Neural crest cell (in vitro differentiated cells): ENCODE measurements at regions not wholly inside any gene's neighbourhood (a gene's known extent, or its start where the extent isn't known, plus 50 kb on each side); places are given as distances from the start of the nearest gene placed in this dataset.
"Not testable (repeated sequence)": the region's sequence is repeated elsewhere in the genome, so short reads cannot be mapped to it uniquely, and the experiment has no call there.

Source experiments
- DNase-seq: peaks from one replicate; pipeline ENCODE4 v3.0.0; 2021; ENCODE audit warnings: low read depth, mixed read lengths, low spot score
- H3K27ac Mint-ChIP-seq: one replicate; pipeline ENCODE4 v1.8.0; 2021; ENCODE audit warnings: mild to moderate bottlenecking, mixed read lengths; ENCODE audit not compliant: unreplicated experiment
- H3K27me3 Mint-ChIP-seq: 2 replicates; pipeline ENCODE4 v1.8.0; 2021; ENCODE audit warnings: low read depth, mild to moderate bottlenecking, mixed read lengths
- H3K36me3 Mint-ChIP-seq: 2 replicates; pipeline ENCODE4 v1.8.0; 2021; ENCODE audit warnings: low read depth, mild to moderate bottlenecking, mixed read lengths
- H3K4me1 Mint-ChIP-seq: 2 replicates; pipeline ENCODE4 v1.8.0; 2021; ENCODE audit warnings: mixed read lengths
- H3K4me3 Mint-ChIP-seq: one replicate; pipeline ENCODE4 v1.8.0; 2021; ENCODE audit warnings: mild to moderate bottlenecking, mixed read lengths
- H3K9me3 Mint-ChIP-seq: 2 replicates; pipeline ENCODE4 v1.8.0; 2021; ENCODE audit warnings: mixed read lengths
- TF ChIP-seq, protein P1 (sequence below): fragments of 200-600 bp; sonication (generic); conservative IDR thresholded peaks from 2 replicates; pipeline ENCODE4 v1.5.0; 2021; ENCODE audit warnings: antibody characterized with exemption, mild to moderate bottlenecking

DNA sequence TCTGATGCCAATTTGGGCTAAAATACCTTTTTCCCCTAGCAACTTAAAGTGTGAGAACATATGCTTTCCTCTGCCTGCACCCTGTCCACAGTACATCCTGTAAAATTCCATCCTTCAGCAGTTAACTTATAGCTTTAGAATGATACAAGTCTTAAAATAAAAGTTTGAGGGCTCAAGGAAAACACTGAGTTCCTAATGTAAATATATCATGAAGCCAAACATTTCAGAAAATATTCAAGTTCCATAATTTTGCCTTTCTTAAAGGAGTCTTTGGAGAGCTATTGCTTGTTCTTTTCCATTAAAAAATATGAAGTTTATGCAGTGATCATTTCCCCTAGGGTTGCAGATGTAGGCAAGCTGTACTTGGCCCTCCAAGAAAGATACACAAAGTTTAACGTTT, 303.8 kb downstream of the COL12A1 start:
- TF ChIP-seq, protein P1, sequence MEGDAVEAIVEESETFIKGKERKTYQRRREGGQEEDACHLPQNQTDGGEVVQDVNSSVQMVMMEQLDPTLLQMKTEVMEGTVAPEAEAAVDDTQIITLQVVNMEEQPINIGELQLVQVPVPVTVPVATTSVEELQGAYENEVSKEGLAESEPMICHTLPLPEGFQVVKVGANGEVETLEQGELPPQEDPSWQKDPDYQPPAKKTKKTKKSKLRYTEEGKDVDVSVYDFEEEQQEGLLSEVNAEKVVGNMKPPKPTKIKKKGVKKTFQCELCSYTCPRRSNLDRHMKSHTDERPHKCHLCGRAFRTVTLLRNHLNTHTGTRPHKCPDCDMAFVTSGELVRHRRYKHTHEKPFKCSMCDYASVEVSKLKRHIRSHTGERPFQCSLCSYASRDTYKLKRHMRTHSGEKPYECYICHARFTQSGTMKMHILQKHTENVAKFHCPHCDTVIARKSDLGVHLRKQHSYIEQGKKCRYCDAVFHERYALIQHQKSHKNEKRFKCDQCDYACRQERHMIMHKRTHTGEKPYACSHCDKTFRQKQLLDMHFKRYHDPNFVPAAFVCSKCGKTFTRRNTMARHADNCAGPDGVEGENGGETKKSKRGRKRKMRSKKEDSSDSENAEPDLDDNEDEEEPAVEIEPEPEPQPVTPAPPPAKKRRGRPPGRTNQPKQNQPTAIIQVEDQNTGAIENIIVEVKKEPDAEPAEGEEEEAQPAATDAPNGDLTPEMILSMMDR, result no peak
- Mint-ChIP-seq H3K4me1 (no peaks in the 10 kb centered on the region), H3K36me3 (peaks cover 33% of the 10 kb centered on the region), H3K9me3 (peaks cover 38% of the 10 kb centered on the region), H3K4me3 (no peak overlapping the region), H3K27ac (no peak overlapping the region), H3K27me3 (no peaks in the 10 kb centered on the region)
- DNase-seq, result no peak

DNA sequence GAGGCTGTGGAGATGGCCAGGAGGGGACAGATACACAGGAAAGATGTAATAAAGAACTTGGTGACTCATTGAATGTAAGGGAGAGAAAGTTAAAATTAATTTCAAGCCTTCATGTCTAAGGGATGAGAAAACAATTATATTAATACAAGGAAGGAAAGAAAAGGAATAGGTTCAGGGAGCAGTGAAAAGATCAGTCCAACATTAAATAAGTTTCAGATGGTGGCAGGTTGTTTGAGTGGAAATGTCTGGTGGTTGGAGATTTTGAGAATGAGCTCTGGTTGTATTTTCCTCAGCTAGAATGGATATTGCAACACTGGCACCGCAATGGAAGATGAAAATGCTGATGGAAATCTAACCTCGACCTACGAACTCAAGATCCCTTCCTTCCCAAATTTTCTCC, 304.3 kb downstream of the COL12A1 start:
- DNase-seq, result no peak
- no peaks in the 10 kb centered on the region for H3K4me1 Mint-ChIP-seq
- TF ChIP-seq, protein P1, result no peak
- H3K36me3 Mint-ChIP-seq, result peaks cover 33% of the 10 kb centered on the region
- H3K27ac Mint-ChIP-seq, result no peak overlapping the region
- H3K4me3 Mint-ChIP-seq, result no peak overlapping the region
- no peaks in the 10 kb centered on the region for H3K27me3 Mint-ChIP-seq
- peaks cover 40% of the 10 kb centered on the region for H3K9me3 Mint-ChIP-seq

DNA sequence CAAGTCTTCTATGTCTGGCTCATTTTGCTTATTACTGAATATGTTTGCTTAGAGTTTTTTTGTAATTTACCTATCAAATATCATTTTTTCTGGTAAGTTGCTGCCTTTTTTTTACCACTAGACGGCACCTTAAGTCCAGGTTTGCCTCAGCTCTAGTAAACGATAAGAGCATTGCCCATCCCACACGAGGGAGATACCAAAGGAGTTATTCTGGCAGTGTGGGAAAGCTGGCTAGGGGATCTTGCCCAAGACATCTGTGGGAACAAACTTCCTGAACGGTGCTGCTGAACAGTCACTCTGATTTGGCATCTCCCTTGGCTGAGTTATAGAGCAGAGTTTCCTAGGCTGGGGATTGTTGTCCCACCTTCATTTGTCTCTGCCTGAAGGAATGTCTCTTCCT, 306.4 kb downstream of the COL12A1 start:
- H3K4me1 Mint-ChIP-seq, result peaks cover 6% of the 10 kb centered on the region
- peaks cover 36% of the 10 kb centered on the region for H3K9me3 Mint-ChIP-seq
- H3K27ac Mint-ChIP-seq, result no peak overlapping the region
- H3K36me3 Mint-ChIP-seq, result peaks cover 27% of the 10 kb centered on the region
- no peak for DNase-seq
- no peak overlapping the region for H3K4me3 Mint-ChIP-seq
- TF ChIP-seq, protein P1, result no peak
- H3K27me3 Mint-ChIP-seq, result no peaks in the 10 kb centered on the region

DNA sequence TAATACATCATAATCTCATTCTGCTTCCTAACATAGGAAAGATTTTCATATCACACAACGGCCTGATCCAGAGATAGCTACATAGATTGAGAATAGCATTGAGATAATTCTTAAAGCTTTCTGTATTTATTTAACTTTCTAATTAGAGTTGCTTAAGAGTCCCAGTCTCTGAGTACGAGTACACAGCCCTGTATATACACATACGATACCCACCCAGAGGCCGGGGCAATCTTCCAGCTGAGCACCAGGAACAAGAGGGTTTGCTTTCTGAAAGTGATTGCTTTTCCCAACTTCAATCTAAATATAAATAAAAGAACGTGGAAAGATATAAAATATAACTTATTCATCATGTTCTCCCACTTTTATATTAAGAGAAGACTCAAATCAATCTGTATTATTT, 313.8 kb downstream of the COL12A1 start:
- TF ChIP-seq, protein P1, result no peak
- peaks cover 6% of the 10 kb centered on the region for H3K9me3 Mint-ChIP-seq
- H3K4me3 Mint-ChIP-seq, result no peak overlapping the region
- DNase-seq, result no peak
- H3K36me3 Mint-ChIP-seq, result peaks cover 7% of the 10 kb centered on the region
- no peaks in the 10 kb centered on the region for H3K27me3 Mint-ChIP-seq
- peaks cover 30% of the 10 kb centered on the region for H3K4me1 Mint-ChIP-seq
- H3K27ac Mint-ChIP-seq, result peak overlapping the region; percentile 67

DNA sequence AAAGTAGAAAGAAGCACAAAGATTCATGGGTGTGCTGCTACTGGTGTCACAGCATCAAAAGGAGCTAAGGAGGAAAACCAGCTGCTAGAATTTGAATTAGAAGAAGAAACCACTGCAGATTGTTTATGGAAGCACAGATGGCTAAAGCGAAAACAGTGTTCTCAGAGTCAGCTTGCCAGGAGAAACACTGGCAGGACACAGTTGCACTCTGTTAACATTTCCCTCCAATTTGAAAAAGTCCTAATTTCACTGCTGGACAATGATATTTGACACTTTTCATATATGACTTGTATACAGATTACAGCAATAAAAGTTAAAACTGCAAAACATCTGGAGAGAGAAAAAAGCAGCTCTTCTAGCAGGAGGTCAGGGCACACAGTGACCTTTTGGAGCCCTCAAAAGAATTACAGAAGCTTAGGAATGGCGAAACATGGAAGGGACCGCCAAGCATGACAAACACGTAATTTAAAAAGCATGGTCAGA, 314.5 kb downstream of the COL12A1 start:
- peaks cover 7% of the 10 kb centered on the region for H3K36me3 Mint-ChIP-seq
- DNase-seq, result no peak
- H3K9me3 Mint-ChIP-seq, result peaks cover 3% of the 10 kb centered on the region
- TF ChIP-seq, protein P1, result no peak
- peaks cover 30% of the 10 kb centered on the region for H3K4me1 Mint-ChIP-seq
- H3K27ac Mint-ChIP-seq, result no peak overlapping the region
- peak overlapping the region; percentile 23 for H3K4me3 Mint-ChIP-seq
- no peaks in the 10 kb centered on the region for H3K27me3 Mint-ChIP-seq

DNA sequence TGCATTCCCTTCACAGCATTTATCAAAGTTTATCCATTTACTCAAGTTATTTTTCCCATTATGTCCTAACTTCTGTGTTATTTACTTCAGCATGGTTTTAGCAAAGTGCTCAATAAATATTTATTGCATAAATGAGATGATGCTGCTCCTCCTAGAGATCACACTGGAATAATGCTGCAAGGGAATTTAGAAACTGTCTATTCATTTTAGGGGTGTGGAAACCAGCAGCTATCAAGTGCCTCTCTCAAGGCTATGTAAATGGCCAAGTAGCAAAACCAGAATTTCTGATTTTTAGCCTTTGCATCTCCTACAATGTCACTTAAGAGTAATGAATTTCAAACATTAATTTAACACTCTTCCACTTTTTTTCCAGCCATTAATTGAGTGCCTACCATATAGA, 316.2 kb downstream of the COL12A1 start:
- no peak for DNase-seq
- Mint-ChIP-seq H3K4me1 (peaks cover 26% of the 10 kb centered on the region), H3K27ac (no peak overlapping the region), H3K4me3 (no peak overlapping the region), H3K9me3 (no peaks in the 10 kb centered on the region), H3K27me3 (no peaks in the 10 kb centered on the region), H3K36me3 (peaks cover 3% of the 10 kb centered on the region)
- TF ChIP-seq, protein P1, result no peak

DNA sequence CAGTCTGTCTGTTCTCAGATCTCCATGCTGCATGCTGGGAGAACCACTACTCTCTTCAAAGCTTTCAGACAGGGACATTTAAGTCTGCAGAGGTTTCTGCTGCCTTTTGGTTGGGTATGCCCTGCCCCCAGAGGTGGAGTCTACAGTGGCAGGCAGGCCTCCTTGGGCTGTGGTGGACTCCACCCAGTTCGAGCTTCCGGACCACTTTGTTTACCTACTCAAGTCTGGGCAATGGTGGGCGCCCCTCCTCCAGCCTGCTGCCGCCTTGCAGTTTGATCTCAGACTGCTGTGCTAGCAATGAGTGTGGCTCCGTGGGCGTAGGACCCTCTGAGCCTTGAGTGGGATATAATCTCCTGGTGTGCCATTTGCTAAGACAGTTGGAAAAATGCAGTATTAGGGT, 317.1 kb downstream of the COL12A1 start:
- H3K27ac Mint-ChIP-seq, DNase-seq, H3K9me3 Mint-ChIP-seq, H3K27me3 Mint-ChIP-seq, H3K36me3 Mint-ChIP-seq, H3K4me3 Mint-ChIP-seq: not testable (repeated sequence)
- peaks cover 21% of the 10 kb centered on the region for H3K4me1 Mint-ChIP-seq
